ENCODE measurements at regions not wholly inside any gene's neighbourhood (a gene's known extent, or its start where the extent isn't known, plus 50 kb on each side); places are given as distances from the start of the nearest gene placed in this dataset.

GRCh38 chr13:68938639-68939038, 1169.0 kb upstream of the ATXN8OS start:
- no peak for DNase-seq (ENCODE audit: low spot score in 2 of 2)
- H3K4me3 ChIP-seq (ENCODE audit: low read depth, poor library complexity, severe bottlenecking): no peak overlapping the region
- 74 to 87% methylated on average over 5 of the region's 5 CpGs for WGBS, 2 donors
- TF ChIP-seq CTCF (IDR thresholded peaks at IDR 0.05) (no peak), POLR2A (IDR thresholded peaks at IDR 0.05) (no peak)
- intact Hi-C loops (cut with DNase I; ENCODE audit: low total_unique reads): no loop called here

- TF ChIP-seq POLR2A (IDR thresholded peaks at IDR 0.05): no peak
- TF ChIP-seq CTCF (IDR thresholded peaks at IDR 0.05): no peak
- WGBS, 2 donors: 34 to 47% methylated on average over 3 of the region's 3 CpGs
- intact Hi-C loops (cut with DNase I; ENCODE audit: low total_unique reads): no loop called here
- H3K4me3 ChIP-seq (ENCODE audit: low read depth, poor library complexity, severe bottlenecking): no peak overlapping the region
- no peak for DNase-seq (ENCODE audit: low spot score in 2 of 2)
These were observed 1178.4 kb upstream of the ATXN8OS start for GRCh38 chr13:68929075-68929745.

GRCh38 chr13:68927387-68928026, 1180.1 kb upstream of the ATXN8OS start:
- no peak overlapping the region for H3K4me3 ChIP-seq (ENCODE audit: low read depth, poor library complexity, severe bottlenecking)
- DNase-seq (ENCODE audit: low spot score in 2 of 2): no peak
- TF ChIP-seq POLR2A (IDR thresholded peaks at IDR 0.05) (no peak), CTCF (IDR thresholded peaks at IDR 0.05) (no peak)
- WGBS, 2 donors: 42 to 49% methylated on average over 2 of the region's 2 CpGs
- intact Hi-C loops (cut with DNase I; ENCODE audit: low total_unique reads): no loop called here

GRCh38 chr13:68923995-68924394, 1183.6 kb upstream of the ATXN8OS start:
- TF ChIP-seq CTCF (IDR thresholded peaks at IDR 0.05) (no peak), POLR2A (IDR thresholded peaks at IDR 0.05) (no peak)
- H3K4me3 ChIP-seq (ENCODE audit: low read depth, poor library complexity, severe bottlenecking): no peak overlapping the region
- intact Hi-C loops (cut with DNase I; ENCODE audit: low total_unique reads): no loop called here
- DNase-seq (ENCODE audit: low spot score in 2 of 2): no peak

GRCh38 chr13:68908879-68909278, 1198.7 kb upstream of the ATXN8OS start:
- intact Hi-C loops (cut with DNase I; ENCODE audit: low total_unique reads): no loop called here
- WGBS, 2 donors: 86 to 88% methylated on average over 2 of the region's 2 CpGs
- TF ChIP-seq CTCF (IDR thresholded peaks at IDR 0.05): no peak
- TF ChIP-seq POLR2A (IDR thresholded peaks at IDR 0.05): no peak
- H3K4me3 ChIP-seq (ENCODE audit: low read depth, poor library complexity, severe bottlenecking): no peak overlapping the region
- no peak for DNase-seq (ENCODE audit: low spot score in 2 of 2)

All from lower leg skin (tissue), 4 donors.